GM18520 (cell line): ENCODE measurements at regions not wholly inside any gene's neighbourhood (a gene's known extent, or its start where the extent isn't known, plus 50 kb on each side); places are given as distances from the start of the nearest gene placed in this dataset.
"Not testable (repeated sequence)": the region's sequence is repeated elsewhere in the genome, so short reads cannot be mapped to it uniquely, and the experiment has no call there.

Experiments
- ATAC-seq: cut with Tn5 transposase; IDR thresholded peaks from one replicate; pipeline ENCODE4 v1.9.1; 2021; ENCODE audit not compliant: unreplicated experiment

GRCh38 chr13:88376760-88377388, 705.7 kb downstream of the SLITRK5 start:
- ATAC-seq = no peak

- ATAC-seq = no peak
Observed at GRCh38 chr13:88377852-88378251, 706.7 kb downstream of the SLITRK5 start.

GRCh38 chr13:88384542-88384941, 713.4 kb downstream of the SLITRK5 start:
- no peak for ATAC-seq

- no peak for ATAC-seq
Observed at GRCh38 chr13:88395804-88396203, 724.6 kb downstream of the SLITRK5 start.

GRCh38 chr13:88411696-88412095, 740.5 kb downstream of the SLITRK5 start:
- no peak for ATAC-seq

GRCh38 chr13:88417801-88418200, 746.6 kb downstream of the SLITRK5 start:
- ATAC-seq = no peak

GRCh38 chr13:88424463-88424862, 753.3 kb downstream of the SLITRK5 start:
- no peak for ATAC-seq

GRCh38 chr13:88426661-88427060, 755.5 kb downstream of the SLITRK5 start:
- ATAC-seq = no peak

GRCh38 chr13:88429862-88430261, 758.7 kb downstream of the SLITRK5 start:
- ATAC-seq = no peak

GRCh38 chr13:88434953-88435352, 763.8 kb downstream of the SLITRK5 start:
- no peak for ATAC-seq

- ATAC-seq = no peak
Observed at GRCh38 chr13:88436974-88437373, 765.8 kb downstream of the SLITRK5 start.

GRCh38 chr13:88450515-88450914, 779.3 kb downstream of the SLITRK5 start:
- no peak for ATAC-seq

- no peak for ATAC-seq
Observed at GRCh38 chr13:88456151-88456550, 785.0 kb downstream of the SLITRK5 start.

- ATAC-seq = no peak
Observed at GRCh38 chr13:88459331-88459730, 788.2 kb downstream of the SLITRK5 start.

- no peak for ATAC-seq
Observed at GRCh38 chr13:88461272-88462009, 790.3 kb downstream of the SLITRK5 start.

- no peak for ATAC-seq
Observed at GRCh38 chr13:88464851-88465250, 793.7 kb downstream of the SLITRK5 start.

- peak; percentile 66 for ATAC-seq
Observed at GRCh38 chr13:88472316-88472715, 801.1 kb downstream of the SLITRK5 start.

GRCh38 chr13:88483202-88483601, 812.0 kb downstream of the SLITRK5 start:
- ATAC-seq = no peak

GRCh38 chr13:88507909-88508308, 836.7 kb downstream of the SLITRK5 start:
- no peak for ATAC-seq

GRCh38 chr13:88512993-88513392, 841.8 kb downstream of the SLITRK5 start:
- not testable (repeated sequence) for ATAC-seq

GRCh38 chr13:88526186-88526852, 855.1 kb downstream of the SLITRK5 start:
- no peak for ATAC-seq

GRCh38 chr13:88526853-88527215, 855.7 kb downstream of the SLITRK5 start:
- no peak for ATAC-seq
